ENCODE measurements at regions not wholly inside any gene's neighbourhood (a gene's known extent, or its start where the extent isn't known, plus 50 kb on each side); places are given as distances from the start of the nearest gene placed in this dataset.

GRCh38 chr3:162175145-162175544 lies 678.5 kb downstream of the OTOL1 start:
- no peak overlapping the region for H3K4me3 ChIP-seq (ENCODE audit: low read depth, low read length)
- DNase-seq (ENCODE audit: low read depth): no peak
- TF ChIP-seq CTCF (IDR thresholded peaks at IDR 0.05; ENCODE audit: insufficient read depth, low read depth, low read length, missing control alignments): no peak

GRCh38 chr3:162175878-162176277 lies 679.3 kb downstream of the OTOL1 start:
- no peak for TF ChIP-seq CTCF (IDR thresholded peaks at IDR 0.05; ENCODE audit: insufficient read depth, low read depth, low read length, missing control alignments)
- H3K4me3 ChIP-seq (ENCODE audit: low read depth, low read length): no peak overlapping the region
- DNase-seq (ENCODE audit: low read depth): no peak

GRCh38 chr3:162183440-162183839 lies 686.8 kb downstream of the OTOL1 start:
- H3K4me3 ChIP-seq (ENCODE audit: low read depth, low read length): no peak overlapping the region
- no peak for DNase-seq (ENCODE audit: low read depth)
- TF ChIP-seq CTCF (IDR thresholded peaks at IDR 0.05; ENCODE audit: insufficient read depth, low read depth, low read length, missing control alignments): no peak

- DNase-seq (ENCODE audit: low read depth): no peak
- TF ChIP-seq CTCF (IDR thresholded peaks at IDR 0.05; ENCODE audit: insufficient read depth, low read depth, low read length, missing control alignments): no peak
- H3K4me3 ChIP-seq (ENCODE audit: low read depth, low read length): no peak overlapping the region
Measured at GRCh38 chr3:162192340-162193029, 695.9 kb downstream of the OTOL1 start.

- no peak overlapping the region for H3K4me3 ChIP-seq (ENCODE audit: low read depth, low read length)
- TF ChIP-seq CTCF (IDR thresholded peaks at IDR 0.05; ENCODE audit: insufficient read depth, low read depth, low read length, missing control alignments): no peak
- DNase-seq (ENCODE audit: low read depth): no peak
Measured at GRCh38 chr3:162193148-162194095, 696.8 kb downstream of the OTOL1 start.

GRCh38 chr3:162195147-162195546 lies 698.5 kb downstream of the OTOL1 start:
- DNase-seq (ENCODE audit: low read depth): no peak
- TF ChIP-seq CTCF (IDR thresholded peaks at IDR 0.05; ENCODE audit: insufficient read depth, low read depth, low read length, missing control alignments): no peak
- H3K4me3 ChIP-seq (ENCODE audit: low read depth, low read length): no peak overlapping the region

All from GM12865 (cell line).